IPS-18c (cell line): ENCODE measurements at regions not wholly inside any gene's neighbourhood (a gene's known extent, or its start where the extent isn't known, plus 50 kb on each side); places are given as distances from the start of the nearest gene placed in this dataset.

ENCODE experiments used
- H3K4me3 ChIP-seq: 2 replicates; pipeline ENCODE4 v1.7.0; 2013; ENCODE audit warnings: low read depth, mild to moderate bottlenecking, low read length, moderate library complexity; ENCODE audit not compliant: insufficient read depth
- H3K9me3 ChIP-seq: one replicate; pipeline ENCODE4 v1.6.1; 2013; ENCODE audit warnings: mild to moderate bottlenecking, low read length, moderate library complexity; ENCODE audit not compliant: control insufficient read depth, insufficient read depth

- H3K4me3 ChIP-seq = no peak overlapping the region
- peaks cover 2% of the 10 kb centered on the region for H3K9me3 ChIP-seq
Observed at GRCh38 chr5:174294891-174295620, 249.6 kb downstream of the NSG2 start.

- Histone ChIP-seq H3K4me3 (no peak overlapping the region), H3K9me3 (peaks cover 2% of the 10 kb centered on the region)
Observed at GRCh38 chr5:174295702-174296436, 250.4 kb downstream of the NSG2 start.

- Histone ChIP-seq H3K9me3 (no peaks in the 10 kb centered on the region), H3K4me3 (no peak overlapping the region)
Observed at GRCh38 chr5:174300118-174300940, 254.8 kb downstream of the NSG2 start.

GRCh38 chr5:174300941-174301761, 255.6 kb downstream of the NSG2 start:
- no peak overlapping the region for H3K4me3 ChIP-seq
- H3K9me3 ChIP-seq = no peaks in the 10 kb centered on the region

GRCh38 chr5:174301848-174302625, 256.5 kb downstream of the NSG2 start:
- Histone ChIP-seq H3K4me3 (no peak overlapping the region), H3K9me3 (no peaks in the 10 kb centered on the region)

GRCh38 chr5:174303035-174303434, 257.5 kb downstream of the NSG2 start:
- H3K9me3 ChIP-seq = no peaks in the 10 kb centered on the region
- no peak overlapping the region for H3K4me3 ChIP-seq

- H3K9me3 ChIP-seq = no peaks in the 10 kb centered on the region
- H3K4me3 ChIP-seq = no peak overlapping the region
Observed at GRCh38 chr5:174303437-174304045, 258.0 kb downstream of the NSG2 start.

GRCh38 chr5:174305241-174305681, 259.8 kb downstream of the NSG2 start:
- Histone ChIP-seq H3K9me3 (no peaks in the 10 kb centered on the region), H3K4me3 (no peak overlapping the region)

GRCh38 chr5:174306345-174307030, 261.0 kb downstream of the NSG2 start:
- Histone ChIP-seq H3K9me3 (no peaks in the 10 kb centered on the region), H3K4me3 (no peak overlapping the region)

GRCh38 chr5:174307031-174307408, 261.5 kb downstream of the NSG2 start:
- H3K4me3 ChIP-seq = no peak overlapping the region
- no peaks in the 10 kb centered on the region for H3K9me3 ChIP-seq

GRCh38 chr5:174307656-174308271, 262.3 kb downstream of the NSG2 start:
- Histone ChIP-seq H3K9me3 (no peaks in the 10 kb centered on the region), H3K4me3 (no peak overlapping the region)

- H3K9me3 ChIP-seq = no peaks in the 10 kb centered on the region
- H3K4me3 ChIP-seq = no peak overlapping the region
Observed at GRCh38 chr5:174309131-174309795, 263.8 kb downstream of the NSG2 start.

GRCh38 chr5:174310243-174310642, 264.7 kb downstream of the NSG2 start:
- no peaks in the 10 kb centered on the region for H3K9me3 ChIP-seq
- H3K4me3 ChIP-seq = no peak overlapping the region

- H3K9me3 ChIP-seq = no peaks in the 10 kb centered on the region
- H3K4me3 ChIP-seq = no peak overlapping the region
Observed at GRCh38 chr5:174310706-174311105, 265.2 kb downstream of the NSG2 start.

GRCh38 chr5:174311121-174311520, 265.6 kb downstream of the NSG2 start:
- H3K4me3 ChIP-seq = no peak overlapping the region

More at GRCh38 chr5:174311121-174311520, 265.6 kb downstream of the NSG2 start:
- no peaks in the 10 kb centered on the region for H3K9me3 ChIP-seq
